AG04449 (cell line): ENCODE measurements at regions not wholly inside any gene's neighbourhood (a gene's known extent, or its start where the extent isn't known, plus 50 kb on each side); places are given as distances from the start of the nearest gene placed in this dataset.
"Not testable (repeated sequence)": the region's sequence is repeated elsewhere in the genome, so short reads cannot be mapped to it uniquely, and the experiment has no call there.

Source experiments
- CTCF ChIA-PET: fragments of 350-600 bp; formaldehyde crosslinking; extraction: SDS; loops from one replicate; lab custom pipeline; 2021; ENCODE audit warnings: antibody characterized with exemption; lab: Yijun Ruan, JAX
- POLR2A ChIA-PET: fragments of 400-600, 350-600 bp; formaldehyde crosslinking; extraction: SDS; loops from one replicate; lab custom pipeline; 2020; ENCODE audit warnings: antibody characterized with exemption, inconsistent platforms; lab: Yijun Ruan, JAX
- DNase-seq: peaks from one replicate; pipeline ENCODE4 v3.0.0-alpha.2; 2010; ENCODE audit warnings: low read depth, low spot score
- H3K4me3 ChIP-seq: 2 replicates; pipeline ENCODE4 v1.5.1; 2011; ENCODE audit warnings: low read depth, mild to moderate bottlenecking, control low read depth, low read length
- CTCF ChIP-seq: IDR thresholded peaks from one replicate; pipeline ENCODE4 v1.5.1; 2011; ENCODE audit warnings: mild to moderate bottlenecking, moderate library complexity, low read length, control low read depth, inconsistent platforms; ENCODE audit not compliant: insufficient read depth; ENCODE audit errors: missing control alignments

- no peak for DNase-seq
- POLR2A ChIA-PET, result no interaction called here
- CTCF ChIA-PET, result no interaction called here
- TF ChIP-seq CTCF, result no peak
- H3K4me3 ChIP-seq, result no peak overlapping the region
Observed at GRCh38 chr3:135645541-135645940, 320.0 kb upstream of the PPP2R3A start.

GRCh38 chr3:135646873-135647272 lies 318.7 kb upstream of the PPP2R3A start:
- H3K4me3 ChIP-seq, result no peak overlapping the region
- TF ChIP-seq CTCF, result no peak
- ChIA-PET CTCF (no interaction called here), POLR2A (no interaction called here)
- DNase-seq, result no peak

- H3K4me3 ChIP-seq, result no peak overlapping the region
- ChIA-PET CTCF (no interaction called here), POLR2A (no interaction called here)
- TF ChIP-seq CTCF, result no peak
- DNase-seq, result no peak
Observed at GRCh38 chr3:135649361-135649760, 316.2 kb upstream of the PPP2R3A start.

GRCh38 chr3:135650309-135650708 lies 315.2 kb upstream of the PPP2R3A start:
- H3K4me3 ChIP-seq, result no peak overlapping the region
- DNase-seq, result no peak
- ChIA-PET POLR2A (no interaction called here), CTCF (no interaction called here)
- no peak for TF ChIP-seq CTCF

GRCh38 chr3:135652388-135652787 lies 313.1 kb upstream of the PPP2R3A start:
- TF ChIP-seq CTCF, result no peak
- ChIA-PET CTCF (no interaction called here), POLR2A (no interaction called here)
- no peak for DNase-seq
- H3K4me3 ChIP-seq, result no peak overlapping the region

- CTCF ChIA-PET, result no interaction called here
- H3K4me3 ChIP-seq, result no peak overlapping the region
- POLR2A ChIA-PET, result no interaction called here
- no peak for TF ChIP-seq CTCF
- DNase-seq, result no peak
Observed at GRCh38 chr3:135655328-135655727, 310.2 kb upstream of the PPP2R3A start.

- H3K4me3 ChIP-seq, CTCF ChIA-PET, DNase-seq, POLR2A ChIA-PET: not testable (repeated sequence)
Observed at GRCh38 chr3:135658451-135658850, 307.1 kb upstream of the PPP2R3A start.
